Astrocyte (in vitro differentiated cells and primary cell): ENCODE measurements at regions not wholly inside any gene's neighbourhood (a gene's known extent, or its start where the extent isn't known, plus 50 kb on each side); places are given as distances from the start of the nearest gene placed in this dataset.
"Not testable (repeated sequence)": the region's sequence is repeated elsewhere in the genome, so short reads cannot be mapped to it uniquely, and the experiment has no call there.

Source experiments
- CTCF ChIP-seq: IDR thresholded peaks from 2 replicates; pipeline ENCODE4 v1.5.1; 2011; ENCODE audit warnings: low read depth, mild to moderate bottlenecking, inconsistent platforms, low read length, moderate library complexity; ENCODE audit not compliant: insufficient read depth
- EZH2 ChIP-seq: IDR thresholded peaks from 2 replicates; pipeline ENCODE4 v1.6.1; 2012; ENCODE audit warnings: mild to moderate bottlenecking, low read length, inconsistent platforms; ENCODE audit not compliant: insufficient read depth

DNA sequence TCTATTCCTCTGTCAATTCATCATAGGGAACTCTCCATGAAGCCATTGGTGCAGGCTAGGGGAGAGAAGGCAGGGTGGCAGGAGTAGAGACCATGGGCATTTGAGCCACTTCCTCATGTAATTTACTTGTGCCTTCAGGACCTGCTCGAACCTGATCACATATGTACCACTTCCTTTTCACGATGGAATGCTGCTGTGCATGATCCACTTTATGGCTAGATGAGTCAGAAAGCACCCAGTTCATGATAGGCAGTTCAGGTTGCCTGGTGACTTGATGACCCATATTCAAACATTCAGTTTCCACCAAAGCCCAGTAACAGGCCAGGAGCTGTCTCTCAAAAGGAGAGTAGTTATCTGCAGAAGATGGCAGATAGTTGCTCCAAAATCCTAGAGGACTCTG lies 166.0 kb downstream of the EVA1A start:
- TF ChIP-seq CTCF, EZH2: not testable (repeated sequence)
